K562 (cell line): ENCODE measurements at regions not wholly inside any gene's neighbourhood (a gene's known extent, or its start where the extent isn't known, plus 50 kb on each side); places are given as distances from the start of the nearest gene placed in this dataset.

Experiments
- C11orf30 ChIP-seq: fragments of 450-650 bp; IDR thresholded peaks from 2 replicates; pipeline ENCODE4 v1.6.1; 2016; ENCODE audit warnings: low read depth, mild to moderate bottlenecking
- HNRNPUL1 ChIP-seq: fragments of 200-400 bp; formaldehyde crosslinking; IDR thresholded peaks from 2 replicates; pipeline ENCODE4 v1.6.1; 2017; ENCODE audit warnings: low read length
- NR2C2 ChIP-seq, 2 experiments: fragments of 200-800 bp in 1 of 2; sonication (Bioruptor generic) in 1 of 2; sonication (generic) in 1 of 2; formaldehyde crosslinking in 1 of 2; IDR thresholded peaks; 2 replicates each; pipeline versions ENCODE4 v1.6.1 to v1.8.0; 2016 to 2022; ENCODE audit warnings: mild to moderate bottlenecking in 1 of 2, missing compliant biosample characterization in 1 of 2, missing genetic modification characterization in 1 of 2, missing genetic modification reagents in 1 of 2
- RCOR1 ChIP-seq, 2 experiments: IDR thresholded peaks; 2 replicates each; pipeline ENCODE4 v1.6.1; 2012; ENCODE audit warnings: low read depth in 2 of 2, low read length in 2 of 2, borderline replicate concordance in 1 of 2, improper control_type of control experiment in 1 of 2
- THRA ChIP-seq: fragments of 450-650 bp; IDR thresholded peaks from 2 replicates; pipeline ENCODE4 v1.6.1; 2017; ENCODE audit warnings: mild to moderate bottlenecking, moderate library complexity
- ZBTB11 ChIP-seq, 3 experiments: fragments of 200-800 bp in 1 of 3; fragments of 250-450 bp in 1 of 3; fragments of 450-650 bp in 1 of 3; sonication (Bioruptor Pico) in 1 of 3; sonication (Bioruptor generic) in 1 of 3; formaldehyde crosslinking in 1 of 3; IDR thresholded peaks; 2 replicates each; pipeline versions ENCODE4 v1.6.1 to v1.8.0; 2016 to 2022; ENCODE audit warnings: mild to moderate bottlenecking in 2 of 3, missing genetic modification characterization in 2 of 3, missing compliant biosample characterization in 1 of 3, moderate library complexity in 1 of 3

GRCh38 chr20:53847837-53848170 lies 222.6 kb downstream of the BCAS1 start (continued):
- no peak for TF ChIP-seq NR2C2 (CRISPR knock-in tag; IDR thresholded peaks at IDR 0.05)
- peak; percentile 20; the same call in 1 of the 2 replicates for TF ChIP-seq NR2C2 (tag; IDR thresholded peaks at IDR 0.05)
- TF ChIP-seq HNRNPUL1 = no peak
- TF ChIP-seq C11orf30 = peak; percentile 34; the same call in 1 of the 2 replicates
- TF ChIP-seq THRA = peak; percentile 38; the same call in 1 of the 2 replicates
- peak in 1 of 2 experiments; percentile 60; a peak in 2 of 4 replicates for TF ChIP-seq RCOR1 (IDR thresholded peaks at IDR 0.05; ENCODE audit: borderline replicate concordance in 1 of 2, low read depth in 2 of 2, low read length in 2 of 2)
- TF ChIP-seq ZBTB11 (CRISPR knock-in tag; IDR thresholded peaks at IDR 0.05) = peak in 1 of 3 experiments; percentile 1; a peak in 2 of 6 replicates
